HUES6 (cell line): ENCODE measurements at regions not wholly inside any gene's neighbourhood (a gene's known extent, or its start where the extent isn't known, plus 50 kb on each side); places are given as distances from the start of the nearest gene placed in this dataset.

ENCODE experiments used
- H3K27ac ChIP-seq: 2 replicates; pipeline ENCODE4 v1.7.0; 2013; ENCODE audit warnings: low read depth, mild to moderate bottlenecking, low read length, inconsistent platforms
- H3K27me3 ChIP-seq: 2 replicates; pipeline ENCODE4 v1.6.1; 2013; ENCODE audit warnings: low read length; ENCODE audit not compliant: control insufficient read depth, insufficient read depth
- H3K36me3 ChIP-seq: 2 replicates; pipeline ENCODE4 v1.6.1; 2013; ENCODE audit warnings: low read length; ENCODE audit not compliant: control insufficient read depth, insufficient read depth
- H3K4me1 ChIP-seq: 2 replicates; pipeline ENCODE4 v1.6.1; 2013; ENCODE audit warnings: low read length; ENCODE audit not compliant: control insufficient read depth, insufficient read depth
- H3K4me3 ChIP-seq: 2 replicates; pipeline ENCODE4 v1.5.1; 2013; ENCODE audit warnings: low read depth, low read length
- H3K9ac ChIP-seq: one replicate; pipeline ENCODE4 v1.6.1; 2013; ENCODE audit warnings: mild to moderate bottlenecking, low read length
- H3K9me3 ChIP-seq: 2 replicates; pipeline ENCODE4 v1.6.1; 2013; ENCODE audit warnings: low read depth, low read length; ENCODE audit not compliant: control insufficient read depth, insufficient read depth

DNA sequence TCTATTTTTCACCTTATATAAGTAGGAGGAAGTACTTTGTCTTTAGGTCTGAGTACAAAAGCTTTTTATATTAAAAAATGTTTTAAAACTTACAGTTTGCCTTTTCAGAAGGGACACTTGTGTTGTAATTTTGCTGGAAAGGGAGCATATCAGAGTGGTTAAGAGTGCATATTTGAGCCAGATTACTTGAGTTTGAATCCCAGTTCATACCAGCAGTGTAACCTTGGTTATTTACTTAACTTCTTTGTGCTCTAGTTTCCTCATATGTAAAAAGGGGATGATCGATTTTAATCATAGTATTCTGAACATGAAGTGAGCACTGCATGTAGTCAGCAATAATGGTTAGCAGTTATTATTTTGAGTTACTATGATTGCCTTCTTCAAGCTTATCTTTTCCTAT lies 78.3 kb upstream of the SLC4A4 start:
- Histone ChIP-seq H3K27ac (no peak overlapping the region), H3K9me3 (no peaks in the 10 kb centered on the region), H3K4me3 (no peak overlapping the region), H3K36me3 (no peaks in the 10 kb centered on the region), H3K9ac (no peak overlapping the region), H3K27me3 (no peaks in the 10 kb centered on the region), H3K4me1 (0 out of 2 replicates have a peak, but pooled peaks cover 8% of the 10 kb centered on the region)

DNA sequence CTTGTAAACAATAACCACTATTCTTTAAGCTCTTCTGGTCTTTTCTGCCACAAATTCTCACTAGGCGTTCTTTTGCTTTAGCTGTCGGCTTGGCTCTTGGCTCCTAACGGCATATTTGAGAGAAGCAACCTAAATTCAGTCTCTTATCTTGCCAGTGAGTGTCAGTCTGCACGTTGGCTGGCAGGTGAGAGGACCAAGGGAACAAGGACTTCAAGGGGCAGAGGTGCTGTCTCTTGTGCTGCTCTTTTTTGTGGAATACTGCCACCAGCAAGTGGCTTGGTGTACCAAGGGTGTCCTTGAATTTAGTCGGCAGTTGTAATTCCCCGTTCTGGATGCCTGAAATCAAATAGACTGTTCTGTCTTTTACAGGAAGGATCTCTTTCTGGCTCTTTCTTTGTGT lies 77.8 kb upstream of the SLC4A4 start:
- Histone ChIP-seq H3K27ac (no peak overlapping the region), H3K4me1 (0 out of 2 replicates have a peak, but pooled peaks cover 8% of the 10 kb centered on the region), H3K27me3 (no peaks in the 10 kb centered on the region), H3K9me3 (no peaks in the 10 kb centered on the region), H3K4me3 (no peak overlapping the region), H3K9ac (no peak overlapping the region), H3K36me3 (no peaks in the 10 kb centered on the region)

DNA sequence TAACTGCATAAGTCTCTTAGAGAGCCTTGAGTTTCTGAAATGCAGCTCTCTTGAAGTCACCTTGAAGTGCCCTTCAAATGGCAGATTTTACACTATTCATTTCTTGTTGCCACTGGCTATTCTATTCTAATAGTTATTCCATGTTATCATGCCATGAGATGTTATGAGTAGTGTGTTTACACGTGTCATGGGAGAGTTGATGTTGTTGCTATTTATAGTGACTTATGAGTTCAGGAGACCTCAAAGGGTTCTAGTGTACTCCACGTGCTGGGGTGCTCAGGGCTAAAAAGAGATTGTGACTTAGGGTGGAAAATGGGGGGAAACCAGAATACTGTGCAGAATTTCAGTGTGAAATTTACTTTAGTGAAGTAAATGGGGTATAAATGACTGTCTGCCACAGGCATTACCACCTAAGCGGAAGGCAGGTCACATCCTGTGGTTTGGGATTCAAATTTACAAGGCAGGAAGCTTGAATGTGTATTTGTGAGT lies 77.1 kb upstream of the SLC4A4 start:
- Histone ChIP-seq H3K36me3 (no peaks in the 10 kb centered on the region), H3K9ac (no peak overlapping the region), H3K27ac (no peak overlapping the region), H3K27me3 (no peaks in the 10 kb centered on the region), H3K4me1 (0 out of 2 replicates have a peak, but pooled peaks cover 8% of the 10 kb centered on the region), H3K9me3 (no peaks in the 10 kb centered on the region), H3K4me3 (no peak overlapping the region)

DNA sequence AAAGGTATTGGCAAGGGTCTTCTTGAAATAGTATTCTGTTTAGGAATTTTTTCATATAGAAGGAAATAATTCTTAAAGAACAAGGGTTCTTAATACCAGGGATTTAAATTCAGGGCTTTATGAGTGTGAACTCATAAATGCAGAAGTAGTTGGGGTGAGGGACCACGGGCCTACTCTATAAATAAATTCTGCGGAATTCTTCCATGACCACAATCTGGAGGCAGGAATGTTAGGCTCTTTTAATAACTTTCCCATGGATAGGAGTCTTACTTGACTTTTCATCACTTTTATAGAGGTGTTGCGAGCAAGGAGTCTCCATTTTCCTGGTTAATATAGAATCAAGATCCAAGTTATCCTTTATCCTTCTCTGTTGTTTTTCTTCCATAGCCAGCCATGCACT lies 76.7 kb upstream of the SLC4A4 start:
- 0 out of 2 replicates have a peak, but pooled peaks cover 8% of the 10 kb centered on the region for H3K4me1 ChIP-seq
- H3K9ac ChIP-seq: no peak overlapping the region
- H3K36me3 ChIP-seq: no peaks in the 10 kb centered on the region
- H3K4me3 ChIP-seq: no peak overlapping the region
- H3K27ac ChIP-seq: no peak overlapping the region
- no peaks in the 10 kb centered on the region for H3K9me3 ChIP-seq
- H3K27me3 ChIP-seq: no peaks in the 10 kb centered on the region

- no peaks in the 10 kb centered on the region for H3K36me3 ChIP-seq
- no peak overlapping the region for H3K4me3 ChIP-seq
- no peak overlapping the region for H3K27ac ChIP-seq
- H3K4me1 ChIP-seq: peaks cover 12% of the 10 kb centered on the region; the same call in 1 of the 2 replicates
- no peaks in the 10 kb centered on the region for H3K27me3 ChIP-seq
- no peaks in the 10 kb centered on the region for H3K9me3 ChIP-seq
- no peak overlapping the region for H3K9ac ChIP-seq
Measured at GRCh38 chr4:71266090-71266794, 72.6 kb upstream of the SLC4A4 start.

- peaks cover 5% of the 10 kb centered on the region; the same call in 1 of the 2 replicates for H3K4me1 ChIP-seq
- H3K9ac ChIP-seq: no peak overlapping the region
- H3K9me3 ChIP-seq: no peaks in the 10 kb centered on the region
- no peak overlapping the region for H3K4me3 ChIP-seq
- no peaks in the 10 kb centered on the region for H3K27me3 ChIP-seq
- no peaks in the 10 kb centered on the region for H3K36me3 ChIP-seq
- H3K27ac ChIP-seq: no peak overlapping the region
Measured at GRCh38 chr4:71267244-71267643, 71.6 kb upstream of the SLC4A4 start.

- H3K9ac ChIP-seq: no peak overlapping the region
- H3K27me3 ChIP-seq: no peaks in the 10 kb centered on the region
- no peak overlapping the region for H3K27ac ChIP-seq
- no peaks in the 10 kb centered on the region for H3K9me3 ChIP-seq
- H3K4me3 ChIP-seq: no peak overlapping the region
- peaks cover 5% of the 10 kb centered on the region; the same call in 1 of the 2 replicates for H3K4me1 ChIP-seq
- H3K36me3 ChIP-seq: no peaks in the 10 kb centered on the region
Measured at GRCh38 chr4:71268166-71268565, 70.7 kb upstream of the SLC4A4 start.

- Histone ChIP-seq H3K36me3 (no peaks in the 10 kb centered on the region), H3K27me3 (no peaks in the 10 kb centered on the region), H3K9me3 (no peaks in the 10 kb centered on the region), H3K9ac (no peak overlapping the region), H3K27ac (no peak overlapping the region), H3K4me1 (peaks cover 5% of the 10 kb centered on the region; the same call in 1 of the 2 replicates), H3K4me3 (no peak overlapping the region)
Measured at GRCh38 chr4:71269233-71269632, 69.6 kb upstream of the SLC4A4 start.

DNA sequence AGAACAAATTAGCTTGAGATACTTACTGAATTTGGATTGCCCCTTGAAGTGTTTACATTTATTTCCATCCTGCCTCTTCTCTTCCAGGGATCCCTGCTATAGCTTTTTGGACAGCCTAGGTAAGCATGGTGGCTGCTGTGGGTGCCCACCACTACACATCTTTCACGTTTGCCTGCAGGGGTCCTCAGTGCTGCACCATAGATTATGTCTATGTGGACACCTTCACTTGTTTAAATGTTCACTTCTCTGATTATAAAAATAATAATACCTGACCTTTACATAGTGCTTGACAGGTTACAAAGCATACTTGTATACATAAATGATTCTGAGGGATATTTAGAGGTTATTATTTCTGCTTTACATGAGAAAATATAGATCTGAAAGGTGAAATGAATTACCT lies 67.9 kb upstream of the SLC4A4 start:
- Histone ChIP-seq H3K36me3 (no peaks in the 10 kb centered on the region), H3K9ac (no peak overlapping the region), H3K27ac (no peak overlapping the region), H3K4me3 (no peak overlapping the region), H3K9me3 (no peaks in the 10 kb centered on the region), H3K4me1 (peaks cover 5% of the 10 kb centered on the region; the same call in 1 of the 2 replicates), H3K27me3 (no peaks in the 10 kb centered on the region)

- no peak overlapping the region for H3K4me3 ChIP-seq
- peaks cover 5% of the 10 kb centered on the region; the same call in 1 of the 2 replicates for H3K4me1 ChIP-seq
- no peaks in the 10 kb centered on the region for H3K27me3 ChIP-seq
- H3K9me3 ChIP-seq: no peaks in the 10 kb centered on the region
- no peak overlapping the region for H3K9ac ChIP-seq
- no peaks in the 10 kb centered on the region for H3K36me3 ChIP-seq
- no peak overlapping the region for H3K27ac ChIP-seq
Measured at GRCh38 chr4:71272976-71273375, 65.8 kb upstream of the SLC4A4 start.

GRCh38 chr4:71275004-71275403 lies 63.8 kb upstream of the SLC4A4 start:
- Histone ChIP-seq H3K9ac (no peak overlapping the region), H3K27me3 (no peaks in the 10 kb centered on the region), H3K4me1 (no peaks in the 10 kb centered on the region), H3K4me3 (no peak overlapping the region), H3K36me3 (no peaks in the 10 kb centered on the region), H3K9me3 (no peaks in the 10 kb centered on the region), H3K27ac (no peak overlapping the region)
